SU-DHL-6 (cell line): ENCODE measurements at regions not wholly inside any gene's neighbourhood (a gene's known extent, or its start where the extent isn't known, plus 50 kb on each side); places are given as distances from the start of the nearest gene placed in this dataset.

Source experiments
- CTCF ChIP-seq: fragments of 200-600 bp; sonication (generic); IDR thresholded peaks from one replicate; pipeline ENCODE4 v1.5.1; 2017; ENCODE audit warnings: antibody characterized with exemption, mild to moderate bottlenecking, low read length, moderate library complexity; ENCODE audit not compliant: insufficient read depth, poor library complexity, severe bottlenecking
- EZH2phosphoT487 ChIP-seq: fragments of 200-600 bp; sonication (generic), shearing (Covaris generic); conservative IDR thresholded peaks from 2 replicates; pipeline ENCODE4 v1.6.1; 2018; ENCODE audit warnings: mild to moderate bottlenecking, antibody characterized with exemption, low read length, moderate library complexity, mixed read lengths

DNA sequence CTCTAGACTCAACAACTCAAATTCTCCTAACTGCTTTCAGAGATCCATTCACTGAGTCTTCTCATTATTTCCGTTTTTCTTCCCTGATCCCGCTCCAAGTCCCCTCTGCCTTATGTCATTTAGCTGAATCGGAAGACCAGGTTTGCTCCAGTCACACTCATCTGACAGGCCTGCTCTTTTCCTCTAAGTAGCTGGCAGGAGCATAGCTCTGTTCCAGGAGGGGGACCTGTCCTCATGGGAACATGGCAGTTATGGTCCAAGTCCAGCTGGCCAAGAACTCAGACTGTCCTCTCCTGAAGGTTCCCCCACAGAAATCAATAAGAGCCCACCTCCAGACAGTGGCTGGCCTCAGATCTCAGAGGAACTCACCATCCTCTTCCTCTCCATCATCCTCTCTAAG lies 130.9 kb upstream of the SERP2 start:
- TF ChIP-seq CTCF (no peak), EZH2phosphoT487 (no peak)
